NCI-H446 treated with DMSO at 0.1 percent for 48 hours (cell line): ENCODE measurements at regions not wholly inside any gene's neighbourhood (a gene's known extent, or its start where the extent isn't known, plus 50 kb on each side); places are given as distances from the start of the nearest gene placed in this dataset.
"Not testable (repeated sequence)": the region's sequence is repeated elsewhere in the genome, so short reads cannot be mapped to it uniquely, and the experiment has no call there.

ENCODE experiments used
- DNase-seq: peaks from one replicate; lab custom pipeline; 2025; lab: John Stamatoyannopoulos, UW

DNA sequence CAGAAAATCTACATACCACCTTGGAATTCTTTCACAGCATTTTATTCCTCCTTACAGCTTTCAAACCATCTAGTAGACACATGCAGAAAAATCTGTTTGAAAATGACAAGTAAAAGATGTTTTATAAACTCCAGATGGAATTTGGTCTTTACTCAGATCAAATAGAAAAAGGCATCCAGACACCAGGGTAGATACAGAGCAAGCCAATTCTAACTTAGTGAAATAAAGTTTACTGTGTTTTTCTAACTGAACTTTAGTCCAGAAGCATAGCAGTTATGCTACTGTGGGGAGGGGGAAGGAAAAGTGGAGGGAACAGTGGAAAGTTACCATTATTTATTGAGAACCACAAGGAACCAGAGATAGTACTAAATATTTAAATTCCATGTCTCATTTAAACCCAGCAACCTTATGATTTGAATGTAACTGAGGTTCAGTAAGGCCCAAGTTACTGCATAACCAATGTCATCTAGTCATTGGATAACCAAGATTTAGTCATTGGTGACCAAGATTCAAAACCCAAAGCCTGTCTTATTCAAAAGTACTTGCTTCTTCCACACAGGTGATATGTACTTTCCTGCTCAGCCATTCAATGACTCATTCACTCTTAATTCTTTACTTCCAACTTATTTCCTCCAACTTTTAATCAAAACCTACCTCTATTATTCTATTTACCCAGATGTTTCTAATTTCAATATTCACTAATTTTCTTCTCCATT, 57.7 kb downstream of the RAD51AP2 start:
- DNase-seq, result no peak

DNA sequence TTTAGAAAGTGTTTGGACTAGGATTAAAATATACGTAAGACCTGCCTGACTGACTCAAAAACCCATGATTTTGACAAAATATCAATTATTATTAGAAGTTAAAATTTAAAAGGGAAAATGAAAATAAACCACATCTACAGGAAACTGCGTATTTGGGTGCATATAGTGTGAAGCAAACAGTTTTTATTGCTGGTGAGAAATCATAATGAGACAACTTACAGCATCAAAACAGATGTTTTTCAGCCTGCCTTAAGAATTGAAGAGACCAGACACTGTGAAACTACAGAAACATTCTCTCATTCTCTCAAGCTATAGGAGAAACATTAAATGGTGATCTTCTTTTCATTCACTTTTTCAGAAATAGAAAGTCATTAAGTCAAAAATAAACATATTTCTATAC, 62.9 kb downstream of the RAD51AP2 start:
- DNase-seq, result no peak

DNA sequence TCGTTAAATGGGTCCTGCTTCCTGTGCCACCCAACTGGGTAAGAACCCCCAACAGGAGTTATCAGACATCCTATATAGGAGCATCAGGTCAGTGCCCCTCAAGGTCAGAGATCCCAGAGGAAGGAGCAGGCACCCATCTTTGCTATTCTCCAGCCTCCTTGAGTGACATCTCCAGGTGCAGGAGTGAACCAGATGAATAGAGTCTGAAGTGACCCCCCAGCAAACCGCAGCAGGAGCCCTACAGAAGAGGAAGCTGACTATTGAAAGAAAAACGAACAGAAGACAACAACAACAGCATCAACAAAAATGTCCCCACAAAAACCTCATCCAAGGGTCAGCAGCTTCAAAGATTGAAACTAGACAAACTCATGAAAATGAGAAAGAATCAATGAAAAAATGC, 72.0 kb downstream of the RAD51AP2 start:
- DNase-seq, result not testable (repeated sequence)

DNA sequence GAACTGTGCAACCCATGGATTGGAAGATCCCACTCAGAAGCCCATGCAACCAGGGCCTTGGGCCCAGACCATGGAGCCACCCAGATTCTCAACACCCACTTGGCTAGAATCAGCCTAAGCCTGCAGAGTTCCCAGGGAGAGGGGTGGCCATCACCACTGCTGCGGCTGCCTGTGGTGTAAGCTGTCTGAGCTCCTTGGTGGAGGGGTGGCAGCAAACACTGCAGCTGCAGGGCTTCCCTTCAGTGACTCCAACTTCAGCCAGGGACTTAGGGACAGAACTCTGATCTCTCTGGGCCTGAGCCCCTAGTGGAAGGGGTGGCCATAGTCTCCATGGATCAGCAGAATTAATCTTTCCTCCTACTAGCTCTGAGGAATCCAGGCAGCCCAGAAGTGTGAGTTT, 72.5 kb downstream of the RAD51AP2 start:
- DNase-seq, result no peak

DNA sequence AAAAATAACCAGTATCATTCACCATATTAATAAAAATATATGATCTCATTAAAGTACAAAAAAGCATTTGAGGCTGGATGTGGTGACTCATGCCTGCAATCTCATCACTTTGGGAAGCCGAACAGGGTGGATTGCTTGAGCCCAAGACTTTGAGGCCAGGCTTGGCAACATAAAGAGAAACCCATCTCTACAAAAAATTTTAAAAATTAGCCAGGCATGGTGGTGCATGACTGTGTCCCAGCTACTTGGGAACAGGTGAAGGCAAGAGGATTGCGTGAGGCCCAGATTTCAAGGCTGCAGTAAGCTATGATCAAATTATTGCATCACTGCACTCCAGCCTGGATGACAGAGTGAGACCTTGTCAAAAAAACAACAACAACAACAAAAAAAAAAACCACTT, 75.9 kb downstream of the RAD51AP2 start:
- no peak for DNase-seq

DNA sequence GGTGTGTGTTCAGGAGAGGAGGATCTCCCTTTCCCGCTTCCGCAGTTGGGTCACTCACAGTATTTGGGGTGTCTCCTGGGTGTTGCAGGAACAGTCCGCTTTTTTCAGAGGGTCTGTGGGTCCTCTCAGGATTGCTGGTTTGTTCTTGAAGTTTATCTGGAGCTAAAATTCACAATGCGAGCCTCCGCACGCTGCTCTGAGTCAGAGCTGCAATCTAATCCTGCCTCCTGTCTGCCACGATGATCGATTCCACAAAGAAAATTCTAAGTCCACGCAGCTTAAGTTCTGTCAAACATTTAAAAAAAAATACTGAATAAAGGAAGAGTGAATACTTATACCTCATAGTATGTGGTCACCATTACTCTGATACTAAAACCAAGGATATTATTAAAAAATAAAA, 76.5 kb downstream of the RAD51AP2 start:
- no peak for DNase-seq

DNA sequence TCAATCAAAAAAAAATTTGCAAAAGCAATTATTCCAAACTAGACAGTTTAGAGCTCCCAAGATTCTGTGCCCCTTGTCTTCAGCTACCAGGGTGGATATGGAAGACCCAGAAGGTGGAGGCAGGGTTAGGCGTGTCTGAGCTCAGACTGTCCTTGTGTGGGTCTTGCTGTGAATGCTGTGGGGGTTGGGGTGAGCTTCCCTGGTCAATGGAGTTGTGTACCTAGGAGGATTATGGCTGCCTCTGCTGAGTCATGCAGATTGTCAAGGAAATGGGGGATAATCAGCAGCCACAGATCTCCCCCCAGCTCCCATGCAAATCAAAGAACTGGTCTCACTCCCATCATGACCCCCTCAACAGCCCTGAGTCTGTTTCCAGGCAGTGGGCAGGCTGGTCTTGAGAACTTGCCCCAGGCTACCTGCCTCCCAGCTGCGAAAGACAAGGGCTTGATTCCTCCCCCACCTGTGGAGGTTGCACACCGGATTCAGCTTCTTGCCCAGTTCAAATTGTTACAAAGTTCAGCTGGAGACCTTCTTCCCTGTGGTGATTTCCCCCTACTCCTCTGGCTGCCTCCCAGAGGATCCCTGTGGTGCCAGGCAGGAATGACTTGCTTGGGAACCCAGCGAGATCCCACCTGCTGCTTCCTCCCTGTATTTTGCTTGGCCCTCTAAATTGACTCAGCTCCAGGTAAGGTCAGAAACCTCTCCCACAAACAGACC, 77.0 kb downstream of the RAD51AP2 start:
- DNase-seq, result no peak

DNA sequence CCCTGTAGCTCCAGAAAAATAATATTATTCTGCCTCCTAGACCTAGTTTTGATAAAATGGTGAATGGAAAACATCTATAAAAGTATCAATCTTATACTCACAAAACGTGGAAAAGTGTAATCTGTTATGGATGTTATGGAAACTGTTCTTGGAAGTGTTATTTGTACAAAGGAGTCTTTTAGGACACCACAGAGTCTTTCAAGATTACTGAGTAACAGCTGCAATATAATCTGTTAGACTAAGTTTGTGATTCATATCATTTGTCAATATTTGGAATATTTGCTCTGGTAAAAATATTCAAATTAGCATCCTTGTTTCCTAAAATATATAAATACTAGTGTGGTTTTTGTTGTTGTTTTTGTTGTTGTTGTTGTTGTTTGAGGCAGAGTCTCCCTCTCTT, 87.9 kb downstream of the RAD51AP2 start:
- no peak for DNase-seq

DNA sequence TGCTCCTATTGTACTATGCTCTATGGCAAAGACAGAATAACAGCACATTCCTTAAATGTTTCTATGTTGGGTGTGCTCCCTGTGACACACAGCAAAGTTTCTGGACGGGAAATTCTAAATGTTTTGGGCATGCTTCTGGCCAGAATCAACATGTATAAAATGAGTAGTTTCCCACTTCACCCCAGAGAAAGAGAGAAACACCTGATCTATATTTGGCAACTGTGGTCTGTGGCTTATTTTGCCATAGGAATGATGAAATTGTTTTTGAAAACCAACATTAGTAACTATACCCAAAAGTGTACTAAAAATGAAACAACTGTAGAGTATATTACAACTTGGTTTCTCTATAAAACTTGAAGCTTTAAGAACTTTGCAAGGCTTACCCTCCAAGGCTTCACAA, 89.1 kb downstream of the RAD51AP2 start:
- DNase-seq, result no peak

DNA sequence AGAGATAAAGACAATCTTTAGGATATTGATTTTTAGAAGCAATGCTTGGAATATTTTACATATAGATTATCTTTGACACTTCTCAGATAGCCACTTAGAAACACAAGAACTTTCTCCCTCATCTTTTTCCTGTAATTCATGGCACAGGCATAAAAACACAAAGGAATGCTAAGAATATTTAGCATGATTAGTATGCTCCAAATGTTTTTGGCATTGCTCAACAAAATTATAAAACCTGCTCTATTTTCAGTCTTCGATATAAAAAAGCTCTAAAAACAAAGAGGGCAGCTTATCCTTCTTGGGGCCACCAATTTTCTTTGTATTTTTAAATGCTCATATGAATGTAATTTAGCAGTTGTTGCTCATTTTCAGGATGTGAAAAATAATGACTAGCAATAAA, 90.8 kb downstream of the RAD51AP2 start:
- no peak for DNase-seq

DNA sequence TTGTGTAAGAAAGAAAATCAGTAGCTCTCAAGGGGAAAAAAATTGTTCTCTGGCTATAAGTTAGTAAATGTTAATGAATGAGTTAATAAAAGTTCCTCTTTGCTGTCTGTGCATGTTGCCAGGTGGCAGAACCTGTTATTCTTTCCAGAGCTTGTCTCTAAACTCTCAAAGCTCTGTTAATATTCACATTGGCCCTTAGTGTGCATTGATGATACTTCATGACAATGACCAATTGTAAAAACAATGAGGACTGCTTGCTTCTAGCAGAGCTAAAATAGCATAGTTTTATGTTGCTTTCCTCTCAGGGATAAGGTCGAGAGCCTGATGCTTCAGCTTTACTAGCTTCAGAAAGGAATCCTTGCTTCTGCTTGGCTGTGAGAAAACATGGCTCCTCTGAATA, 91.5 kb downstream of the RAD51AP2 start:
- DNase-seq, result no peak

DNA sequence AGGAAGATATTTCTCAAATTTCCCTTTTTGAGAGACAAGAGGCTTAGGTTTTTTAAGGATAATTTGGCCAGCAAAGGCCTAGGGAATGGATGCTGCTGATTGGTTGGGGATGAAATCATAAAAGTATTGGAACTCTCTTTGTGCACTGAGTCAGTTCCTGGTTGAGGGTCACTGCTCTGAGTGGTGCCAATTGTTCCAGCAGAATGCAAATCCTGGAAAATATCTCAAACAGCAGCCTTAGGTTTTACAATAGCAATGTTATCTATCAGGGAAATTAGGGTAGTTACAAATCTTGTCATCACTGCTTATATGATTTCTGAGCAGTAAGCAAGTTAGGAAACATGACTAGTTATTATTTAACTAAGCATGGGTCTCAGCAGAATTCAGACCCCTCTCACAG, 96.2 kb downstream of the RAD51AP2 start:
- DNase-seq, result no peak

DNA sequence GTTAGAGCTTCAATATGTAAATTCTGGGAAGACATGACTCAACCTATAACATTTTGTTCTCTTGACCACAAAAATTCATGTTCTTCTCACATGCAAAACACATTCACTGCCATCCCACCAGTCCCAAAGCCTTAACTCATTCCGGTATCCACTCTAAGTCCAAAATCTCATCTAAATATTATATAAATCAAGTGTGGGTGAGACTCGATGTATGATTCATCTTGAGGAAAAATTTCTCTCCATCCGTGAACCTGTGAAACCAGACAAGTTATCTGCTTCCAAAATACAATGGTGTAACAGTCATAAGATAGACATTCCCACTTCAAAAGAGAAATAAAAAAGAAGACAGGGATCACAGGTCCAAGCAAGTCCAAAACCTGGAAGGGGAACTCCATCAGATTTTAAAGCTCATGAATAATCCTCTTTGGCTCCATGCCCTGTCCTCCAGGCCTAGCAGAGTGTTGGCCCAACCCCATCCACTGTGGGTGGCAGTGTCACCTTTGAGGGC, 101.3 kb downstream of the RAD51AP2 start:
- DNase-seq, result no peak

DNA sequence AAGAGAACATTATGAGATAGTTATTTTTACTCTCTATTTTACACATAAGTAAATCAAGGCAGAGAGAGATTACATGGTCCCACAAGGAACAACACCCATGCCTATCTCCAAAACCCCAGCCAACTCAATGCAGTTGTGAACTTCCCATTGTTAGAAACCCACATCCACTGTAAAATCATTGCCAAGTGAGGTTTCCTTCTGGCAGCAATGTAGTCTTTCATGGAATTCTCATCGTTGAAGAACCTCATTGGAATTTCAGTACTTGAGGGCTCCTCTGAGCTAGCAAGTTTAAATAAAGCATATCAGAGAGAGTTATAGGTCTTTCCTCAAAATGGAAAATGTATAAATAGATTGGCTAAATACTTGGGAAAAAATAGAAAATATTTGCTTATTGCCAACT, 105.2 kb downstream of the RAD51AP2 start:
- no peak for DNase-seq

DNA sequence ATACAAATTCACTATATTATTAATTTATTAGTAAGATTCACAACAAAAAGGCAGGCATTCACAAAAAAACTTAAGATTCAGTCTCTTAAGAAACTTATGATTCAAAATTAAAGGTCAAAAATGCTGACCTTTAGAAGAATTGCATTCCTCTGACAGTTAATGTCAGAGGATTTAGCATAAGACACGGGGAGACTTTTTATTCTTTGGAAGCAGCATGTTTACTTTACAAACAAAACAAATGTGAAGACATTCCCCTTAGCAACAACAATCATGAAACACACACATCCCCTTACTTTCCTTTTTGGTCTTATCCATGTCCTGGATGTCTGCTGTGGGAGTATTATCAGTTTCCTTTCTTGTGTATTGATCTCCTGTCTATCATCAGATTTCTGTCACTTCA, 117.1 kb downstream of the RAD51AP2 start:
- DNase-seq, result no peak

DNA sequence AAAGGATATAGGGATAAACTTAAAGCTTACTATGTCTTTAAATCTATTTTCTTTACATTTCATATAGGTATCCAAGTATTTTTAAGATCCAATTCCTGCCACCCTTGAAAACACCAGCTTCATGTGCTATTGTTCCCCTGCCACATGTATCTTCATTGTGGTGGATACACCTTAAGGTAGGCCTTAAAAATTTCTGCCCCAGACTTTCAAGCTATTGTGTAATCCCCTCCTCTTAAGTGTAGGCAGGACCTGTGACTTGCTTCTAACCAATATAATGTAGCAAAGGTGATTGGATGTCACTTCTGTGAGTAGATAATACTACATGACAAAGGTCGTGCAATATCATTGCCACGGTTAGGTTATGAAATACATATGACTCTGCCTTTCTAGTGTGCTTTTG, 119.5 kb downstream of the RAD51AP2 start:
- DNase-seq, result no peak

DNA sequence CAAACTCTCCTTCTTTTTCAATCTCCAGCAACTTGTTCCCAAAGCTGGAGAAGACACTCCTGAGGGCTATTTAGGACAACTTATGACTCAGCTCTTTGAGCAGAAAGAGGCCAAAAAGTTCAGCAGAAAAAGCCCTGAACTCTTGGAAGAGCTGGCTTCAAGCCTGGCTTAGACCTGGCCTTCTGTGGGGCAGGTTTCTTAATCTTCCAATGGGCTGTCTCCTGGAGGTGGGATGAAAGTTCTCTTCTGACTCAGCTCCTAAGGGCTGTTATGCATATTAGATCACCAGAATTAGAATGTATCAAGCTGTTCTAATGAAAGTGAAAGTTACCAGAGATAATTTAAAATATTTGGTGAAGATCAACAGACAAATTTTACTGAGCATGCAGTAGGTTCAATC, 129.4 kb downstream of the RAD51AP2 start:
- DNase-seq, result no peak

DNA sequence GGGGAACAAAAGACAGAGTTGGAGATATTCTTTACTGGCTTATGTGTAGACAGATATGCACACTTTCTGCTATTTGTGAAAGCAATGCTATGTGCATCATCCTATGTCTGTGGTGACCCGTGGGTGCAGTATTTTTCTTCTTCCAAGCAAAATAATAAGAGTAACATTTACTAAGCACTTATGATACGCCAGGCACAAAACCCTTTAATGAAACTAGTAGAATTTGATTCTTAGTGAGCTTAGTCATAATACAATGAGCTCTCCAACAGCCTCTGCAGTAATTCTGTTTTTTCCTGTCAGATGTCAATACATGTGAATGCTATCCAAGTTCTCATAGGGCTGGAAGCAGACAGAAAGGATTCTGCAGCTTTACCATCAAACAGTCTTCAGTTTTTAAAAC, 130.6 kb downstream of the RAD51AP2 start:
- DNase-seq, result no peak

DNA sequence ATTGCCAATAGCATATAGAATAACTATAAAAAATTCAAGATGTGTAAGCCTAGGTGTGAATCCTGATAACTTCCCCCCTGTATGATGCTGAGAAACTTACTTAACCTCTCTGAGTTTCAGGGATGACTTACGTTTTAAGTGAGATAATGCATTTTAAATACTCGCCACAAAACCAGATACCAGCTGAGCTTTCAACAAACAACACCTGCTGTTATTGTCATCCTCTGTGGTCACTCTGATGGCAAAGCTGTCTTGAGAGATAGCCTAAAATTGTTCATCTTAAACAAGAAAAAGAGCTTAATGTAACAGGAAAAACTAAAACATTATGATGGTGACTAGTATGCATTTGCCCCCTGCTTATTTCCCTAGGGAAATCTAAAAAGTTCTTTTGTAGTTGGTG, 131.5 kb downstream of the RAD51AP2 start:
- DNase-seq, result no peak

DNA sequence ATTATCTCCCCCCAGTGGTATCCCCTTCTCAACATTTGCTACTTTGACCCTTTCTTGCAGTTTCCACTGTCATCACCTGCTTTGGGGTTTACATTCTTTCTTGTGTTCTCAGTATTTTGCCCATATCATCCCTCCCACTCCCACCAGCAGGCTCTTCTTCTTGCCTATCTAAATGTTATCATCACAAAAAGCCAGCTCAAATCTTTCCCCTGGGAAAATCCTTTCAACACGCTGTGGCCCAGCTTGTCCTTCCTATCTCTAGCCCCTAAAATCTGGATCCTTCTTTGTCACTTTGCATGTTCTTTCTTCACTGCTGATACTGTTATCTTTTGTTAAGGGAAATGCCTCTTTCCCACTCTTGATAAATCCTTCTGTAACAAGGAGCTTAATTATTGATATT, 138.2 kb downstream of the RAD51AP2 start:
- no peak for DNase-seq

DNA sequence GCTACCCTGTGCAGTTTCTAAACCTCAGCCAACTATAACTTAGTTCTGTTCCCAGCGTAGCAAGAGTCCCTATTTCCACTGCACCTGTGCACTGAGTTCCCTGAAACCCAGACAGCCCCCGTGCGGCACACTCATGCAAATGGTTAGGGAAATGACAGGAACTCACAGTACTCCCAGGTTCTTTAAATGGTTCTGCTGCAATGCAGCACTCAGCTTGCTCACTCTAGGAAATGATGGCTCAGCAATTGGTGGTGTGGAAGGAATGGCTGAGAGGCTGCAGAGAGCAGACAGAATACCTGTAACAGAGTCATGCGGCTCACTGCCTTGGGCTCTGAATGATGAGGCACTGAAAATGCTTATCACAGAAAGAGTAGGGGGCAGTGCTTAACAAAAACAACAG, 143.0 kb downstream of the RAD51AP2 start:
- DNase-seq, result no peak

DNA sequence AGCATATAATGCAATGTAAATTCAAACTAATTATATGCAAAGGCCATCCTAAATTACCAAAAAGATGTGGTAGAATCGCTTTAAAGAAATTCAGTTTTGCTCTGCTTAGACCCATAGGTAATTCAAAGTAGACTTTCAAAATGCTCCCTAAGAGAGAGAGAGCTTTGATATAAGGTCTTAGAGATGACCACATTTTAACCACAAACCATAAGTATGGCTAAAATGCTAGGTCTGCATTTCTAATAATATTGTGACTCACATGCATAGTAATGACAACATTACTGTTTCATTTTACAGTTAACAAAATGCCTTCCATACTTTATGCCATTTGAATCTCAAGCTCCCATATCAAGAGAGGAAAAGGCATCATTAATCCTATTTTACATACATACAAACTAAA, 144.5 kb downstream of the RAD51AP2 start:
- DNase-seq, result no peak

DNA sequence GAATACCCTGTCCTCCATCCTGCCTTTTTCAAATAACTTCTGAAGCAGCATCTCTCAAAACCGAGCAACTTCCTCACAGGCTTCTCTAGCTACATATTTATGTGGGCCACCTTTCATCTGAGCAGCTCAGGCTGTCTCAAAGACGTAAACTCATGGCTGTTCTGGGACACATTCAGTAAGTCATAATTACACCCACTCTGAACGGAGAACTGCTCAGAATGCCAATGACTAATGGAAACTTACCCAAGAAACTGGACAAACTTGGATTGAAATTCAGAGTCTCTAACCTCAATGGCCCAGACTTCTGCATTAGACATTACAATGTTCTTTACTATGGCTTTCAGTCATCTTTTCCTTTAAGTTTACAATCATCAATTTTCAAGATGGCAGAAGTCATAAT, 145.2 kb downstream of the RAD51AP2 start:
- DNase-seq, result no peak

DNA sequence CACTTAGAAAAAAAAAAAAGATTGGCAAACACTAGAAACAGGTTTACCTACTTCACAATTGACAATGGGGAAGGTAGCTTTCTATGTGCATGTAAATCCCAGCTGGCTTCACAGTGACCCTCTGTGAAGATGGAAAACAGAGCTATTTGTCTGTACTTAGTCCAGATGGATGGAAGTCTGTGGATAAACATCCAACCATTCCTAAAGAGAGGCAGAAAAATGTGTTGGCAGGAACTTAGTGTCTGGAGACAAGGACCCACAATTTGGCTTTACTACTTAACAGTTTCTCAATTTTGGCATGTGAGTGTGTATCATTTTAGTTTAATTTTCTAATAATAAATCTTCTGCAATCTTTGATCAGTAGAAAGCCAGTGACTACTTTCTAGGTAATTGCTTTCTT, 154.4 kb downstream of the RAD51AP2 start:
- DNase-seq, result peak; percentile 33
